HG03175 (cell line): ENCODE measurements at regions not wholly inside any gene's neighbourhood (a gene's known extent, or its start where the extent isn't known, plus 50 kb on each side); places are given as distances from the start of the nearest gene placed in this dataset.

ENCODE experiments used
- ATAC-seq: cut with Tn5 transposase; IDR thresholded peaks from one replicate; pipeline ENCODE4 v1.9.1; 2021; ENCODE audit warnings: mild to moderate bottlenecking, moderate library complexity; ENCODE audit not compliant: unreplicated experiment

- ATAC-seq = no peak
These were observed 847.6 kb upstream of the CELF4 start for GRCh38 chr18:38413193-38413592.

- ATAC-seq = no peak
These were observed 841.0 kb upstream of the CELF4 start for GRCh38 chr18:38406607-38407006.

GRCh38 chr18:38402509-38402908 is 836.9 kb upstream of the CELF4 start:
- ATAC-seq = no peak

- no peak for ATAC-seq
These were observed 831.5 kb upstream of the CELF4 start for GRCh38 chr18:38397094-38397493.

GRCh38 chr18:38386146-38386545 is 820.5 kb upstream of the CELF4 start:
- no peak for ATAC-seq

- ATAC-seq = no peak
These were observed 804.4 kb upstream of the CELF4 start for GRCh38 chr18:38369772-38370690.

GRCh38 chr18:38368886-38369285 is 803.3 kb upstream of the CELF4 start:
- no peak for ATAC-seq

- no peak for ATAC-seq
These were observed 802.6 kb upstream of the CELF4 start for GRCh38 chr18:38368246-38368645.

GRCh38 chr18:38367473-38367872 is 801.9 kb upstream of the CELF4 start:
- ATAC-seq = no peak

GRCh38 chr18:38362286-38362792 is 796.7 kb upstream of the CELF4 start:
- no peak for ATAC-seq

- no peak for ATAC-seq
These were observed 793.4 kb upstream of the CELF4 start for GRCh38 chr18:38358805-38359657.

- ATAC-seq = no peak
These were observed 787.6 kb upstream of the CELF4 start for GRCh38 chr18:38353149-38353548.

- ATAC-seq = no peak
These were observed 784.5 kb upstream of the CELF4 start for GRCh38 chr18:38350141-38350540.

- no peak for ATAC-seq
These were observed 765.0 kb upstream of the CELF4 start for GRCh38 chr18:38330573-38330972.

GRCh38 chr18:38329145-38329544 is 763.5 kb upstream of the CELF4 start:
- no peak for ATAC-seq

GRCh38 chr18:38322206-38322605 is 756.6 kb upstream of the CELF4 start:
- ATAC-seq = no peak

- no peak for ATAC-seq
These were observed 755.7 kb upstream of the CELF4 start for GRCh38 chr18:38321262-38321661.

GRCh38 chr18:38318416-38318815 is 752.8 kb upstream of the CELF4 start:
- no peak for ATAC-seq

- no peak for ATAC-seq
These were observed 748.2 kb upstream of the CELF4 start for GRCh38 chr18:38313831-38314230.

GRCh38 chr18:38312532-38312931 is 746.9 kb upstream of the CELF4 start:
- ATAC-seq = no peak

- ATAC-seq = no peak
These were observed 745.3 kb upstream of the CELF4 start for GRCh38 chr18:38310936-38311335.

- no peak for ATAC-seq
These were observed 742.3 kb upstream of the CELF4 start for GRCh38 chr18:38307914-38308313.
